HG02870 (cell line): ENCODE measurements at regions not wholly inside any gene's neighbourhood (a gene's known extent, or its start where the extent isn't known, plus 50 kb on each side); places are given as distances from the start of the nearest gene placed in this dataset.

ENCODE experiments used
- ATAC-seq: cut with Tn5 transposase; IDR thresholded peaks from one replicate; pipeline ENCODE4 v1.9.1; 2021; ENCODE audit warnings: mild to moderate bottlenecking, moderate library complexity; ENCODE audit not compliant: unreplicated experiment

DNA sequence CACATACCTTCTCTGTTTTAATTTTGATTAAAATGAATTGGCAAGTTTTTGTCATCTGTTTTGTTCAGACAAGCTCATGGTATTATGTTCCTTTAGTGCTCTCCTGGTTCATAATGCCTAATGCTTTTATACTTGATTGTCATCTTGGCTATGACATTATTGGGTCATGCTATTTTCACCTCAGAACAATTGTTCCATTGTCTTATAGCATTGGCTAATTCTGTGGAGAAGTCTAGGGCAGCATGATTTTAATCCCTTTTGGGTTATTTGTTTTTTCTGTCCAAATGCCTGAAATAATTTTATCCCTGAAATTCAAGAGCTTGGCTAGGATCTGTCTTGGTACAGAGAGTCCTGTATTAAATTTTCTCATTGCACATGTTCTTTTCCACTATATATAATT lies 83.8 kb upstream of the CCDC85A start:
- ATAC-seq = no peak

DNA sequence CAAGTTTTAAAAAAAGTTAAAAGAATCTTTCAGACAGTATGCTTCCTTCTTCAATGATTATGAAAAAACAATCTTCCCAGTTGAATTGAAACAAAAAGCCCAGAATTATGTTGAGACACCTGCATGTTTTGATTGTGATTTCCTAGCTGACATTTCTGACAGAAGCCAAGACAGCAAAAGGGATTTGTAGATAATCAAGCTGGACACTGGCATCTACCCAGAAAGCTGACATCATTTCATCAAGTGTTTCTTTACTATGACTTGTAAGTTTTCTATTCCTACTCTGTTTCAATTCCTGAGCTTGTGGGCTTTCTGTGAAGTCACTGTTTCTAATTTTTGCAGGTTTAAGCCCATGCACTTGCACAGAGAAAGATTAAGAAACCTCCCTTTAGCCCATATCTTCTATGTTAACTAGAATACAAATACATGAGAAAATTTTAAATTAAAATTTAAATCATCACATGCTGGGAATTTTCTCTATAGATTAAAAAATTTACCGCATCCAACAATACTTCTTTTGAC lies 82.9 kb upstream of the CCDC85A start:
- ATAC-seq = no peak

DNA sequence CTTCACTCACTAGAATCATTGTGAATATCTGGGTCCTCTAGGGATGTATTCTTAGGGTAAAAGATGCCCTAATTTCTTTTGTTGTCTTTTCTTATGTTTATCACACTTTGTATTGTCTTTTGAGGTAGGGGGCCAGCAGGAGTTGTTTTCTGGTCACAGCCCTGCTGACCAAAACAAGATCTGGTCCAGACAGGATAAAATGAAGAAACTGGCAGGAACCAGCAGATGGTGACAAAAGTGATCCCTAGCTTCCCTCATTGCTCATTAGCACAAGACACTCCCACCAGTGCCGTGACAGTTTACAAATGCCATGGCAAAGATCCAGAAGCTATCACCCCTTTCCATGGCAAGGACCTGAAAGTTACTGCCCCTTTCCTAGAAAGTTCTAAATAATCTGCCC lies 81.7 kb upstream of the CCDC85A start:
- ATAC-seq = no peak

DNA sequence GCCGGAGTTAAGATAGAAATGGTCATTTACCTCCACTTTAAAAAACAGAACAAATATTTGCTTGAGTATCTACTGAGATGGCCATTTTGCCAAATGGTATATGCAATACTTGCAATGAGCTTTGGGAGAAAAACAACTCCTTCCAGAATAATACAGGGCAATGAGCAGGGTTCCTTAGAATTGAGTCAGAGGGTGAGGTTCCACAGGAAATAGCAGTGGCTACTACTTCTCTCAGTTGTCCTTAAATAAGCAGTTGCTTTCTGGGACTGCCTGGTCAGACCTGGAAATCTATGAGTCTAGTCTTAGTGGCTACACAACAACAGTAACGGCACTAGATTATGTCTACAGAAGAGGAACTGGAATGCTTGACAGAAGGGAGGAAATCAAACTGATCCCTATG lies 80.9 kb upstream of the CCDC85A start:
- ATAC-seq = no peak

DNA sequence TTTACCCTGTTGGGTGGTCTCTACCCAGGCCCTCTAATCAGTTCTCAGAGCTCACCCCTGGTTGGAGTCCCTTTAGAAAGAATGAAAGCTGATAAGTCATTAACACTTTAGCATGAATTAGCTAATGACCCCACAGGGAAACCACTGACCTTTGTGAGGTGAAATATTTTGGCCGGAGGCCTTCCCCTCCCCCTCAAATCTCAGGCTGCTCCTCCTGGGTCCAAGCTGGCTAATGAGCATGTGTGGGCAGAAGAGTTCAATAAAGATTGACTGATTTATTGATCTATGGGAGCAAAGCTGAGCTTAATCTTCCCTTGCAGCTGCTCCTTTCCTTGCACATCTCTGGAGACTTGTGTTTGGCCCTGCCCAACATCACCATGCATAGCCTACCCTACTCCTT lies 78.8 kb upstream of the CCDC85A start:
- ATAC-seq = no peak

DNA sequence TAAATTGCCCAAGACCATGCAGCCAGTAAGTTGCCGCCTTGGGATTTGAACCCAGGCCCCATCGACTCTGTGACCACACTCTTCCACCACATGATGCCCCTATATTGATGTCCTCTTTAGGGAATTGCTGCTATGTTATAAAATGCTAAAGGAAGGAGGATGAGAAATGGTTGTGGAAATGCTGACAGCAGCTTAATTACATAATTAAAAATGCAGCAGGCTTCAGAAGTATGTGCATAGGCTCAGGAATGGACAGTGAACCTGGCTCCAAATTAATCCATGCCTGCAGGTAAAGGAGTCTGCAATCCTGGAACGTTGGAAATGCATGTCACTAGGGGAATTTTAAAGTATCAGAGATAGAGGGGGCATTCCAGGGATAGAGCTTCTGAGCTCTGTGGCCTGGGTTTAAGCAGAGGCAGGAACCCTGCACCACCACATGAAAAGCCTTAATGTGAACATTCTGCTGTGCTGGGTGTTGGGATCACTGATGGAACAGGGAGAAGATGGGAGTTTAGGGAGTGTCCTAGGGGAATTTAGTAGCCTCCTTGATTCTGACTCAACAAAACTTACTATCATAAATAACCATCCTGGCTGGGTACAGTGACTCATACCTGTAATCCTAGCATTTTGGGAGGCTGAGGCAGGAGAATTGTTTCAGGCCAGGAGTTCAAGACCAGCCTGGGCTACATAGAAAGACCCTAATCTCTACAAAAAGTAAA lies 76.1 kb upstream of the CCDC85A start:
- ATAC-seq = no peak

DNA sequence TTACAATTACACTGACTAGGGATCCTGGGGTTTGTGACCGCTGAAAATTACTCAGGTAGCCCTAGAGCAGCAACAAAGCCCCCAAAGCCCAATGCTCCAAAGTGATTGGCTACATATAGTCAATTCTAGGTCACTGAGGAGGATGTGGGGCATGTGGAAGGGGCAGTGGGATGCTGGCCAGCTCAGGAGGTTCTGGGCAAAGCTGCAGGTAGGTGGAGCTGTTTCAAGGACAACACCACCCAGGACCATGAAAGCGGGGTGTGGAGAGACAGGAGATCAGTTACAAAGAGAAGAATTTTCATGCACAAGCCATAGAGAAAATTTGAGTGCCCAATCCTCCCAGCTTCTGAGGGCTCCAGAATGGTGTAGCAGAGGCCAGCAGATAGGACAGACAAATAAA lies 75.0 kb upstream of the CCDC85A start:
- ATAC-seq = no peak

DNA sequence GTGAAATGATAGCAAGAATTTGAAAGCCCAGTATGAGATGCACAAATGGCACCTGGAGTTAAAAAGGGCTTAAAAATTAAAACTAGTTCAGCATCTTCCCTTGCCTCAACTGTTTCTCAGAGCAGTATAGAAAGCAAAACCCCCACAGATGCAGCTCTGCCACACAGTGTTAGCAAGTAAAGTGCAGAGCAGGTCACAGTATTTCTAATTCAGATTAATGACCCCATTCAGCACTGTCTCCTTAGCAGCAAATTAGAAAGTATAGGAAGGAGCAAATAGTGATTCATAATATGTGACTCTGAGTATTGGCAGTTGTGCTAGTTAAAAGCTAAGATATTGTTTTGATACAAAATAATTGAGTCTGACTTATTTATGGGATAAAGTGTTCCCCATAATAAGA lies 73.8 kb upstream of the CCDC85A start:
- ATAC-seq = no peak

DNA sequence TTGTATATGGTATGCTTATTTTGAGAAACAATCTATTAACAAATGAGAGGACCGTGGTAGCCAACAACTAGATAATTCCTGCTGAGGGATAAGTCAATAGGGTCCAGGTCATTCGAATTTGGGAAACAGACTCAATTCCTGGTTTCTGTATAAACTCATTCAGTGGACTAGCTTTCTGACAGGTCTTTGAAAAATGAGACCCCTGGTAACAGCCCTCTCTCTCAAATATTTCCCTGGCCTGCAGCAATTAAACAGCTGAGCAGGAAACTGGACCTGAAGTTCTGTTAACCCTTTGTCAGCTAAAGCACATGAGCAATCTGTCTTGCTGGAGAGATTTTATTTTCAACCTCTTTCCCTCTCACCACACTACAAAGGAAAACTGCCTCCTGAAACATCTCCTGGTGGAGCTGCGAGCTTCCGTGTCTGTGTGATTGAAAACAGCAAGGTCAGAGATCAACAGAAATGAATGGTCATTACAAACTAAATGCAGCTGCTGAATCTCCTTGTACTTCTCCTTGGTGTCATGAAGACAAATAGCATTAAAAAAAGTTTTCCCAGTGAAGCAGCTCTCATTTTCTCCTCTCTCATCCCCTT lies 70.3 kb upstream of the CCDC85A start:
- ATAC-seq = no peak

DNA sequence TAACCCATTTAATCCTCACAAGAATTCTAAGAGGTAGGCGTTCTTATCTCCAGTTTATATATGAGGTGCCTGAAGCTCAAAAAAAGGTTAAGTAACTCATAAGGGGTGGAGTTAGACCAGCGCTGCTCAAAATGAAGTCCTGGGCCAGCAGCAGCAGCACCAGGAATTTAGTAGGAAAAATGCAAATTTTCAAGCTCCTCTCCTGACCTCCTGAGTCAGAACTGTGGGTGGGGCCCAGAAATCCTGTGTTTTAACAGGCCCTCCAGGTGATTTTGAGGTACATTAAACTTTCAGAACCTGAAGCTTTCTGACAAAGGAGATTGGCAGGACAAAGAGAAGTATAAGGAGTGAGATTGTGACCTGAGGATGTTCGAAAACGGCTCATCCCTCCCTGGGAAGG lies 66.0 kb upstream of the CCDC85A start:
- ATAC-seq = no peak

DNA sequence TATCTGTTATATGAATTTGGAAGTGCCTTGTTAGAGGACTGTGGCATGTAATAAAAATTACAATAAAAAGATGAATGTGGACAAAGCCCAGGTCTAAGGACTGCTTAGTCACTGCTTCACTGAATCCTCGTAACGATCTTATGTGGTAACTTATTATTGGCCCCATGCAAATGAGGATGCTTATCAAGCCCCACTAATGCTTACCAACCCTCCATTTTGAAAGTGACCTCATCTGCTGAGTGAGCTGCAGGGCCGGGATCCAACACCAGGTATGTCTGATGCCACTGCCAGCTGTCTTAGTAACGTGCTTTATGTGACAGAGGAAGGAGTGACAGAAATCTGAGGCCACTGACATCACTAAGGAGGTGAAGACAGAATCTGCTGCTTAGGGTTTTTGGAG lies 65.3 kb upstream of the CCDC85A start:
- ATAC-seq = no peak

DNA sequence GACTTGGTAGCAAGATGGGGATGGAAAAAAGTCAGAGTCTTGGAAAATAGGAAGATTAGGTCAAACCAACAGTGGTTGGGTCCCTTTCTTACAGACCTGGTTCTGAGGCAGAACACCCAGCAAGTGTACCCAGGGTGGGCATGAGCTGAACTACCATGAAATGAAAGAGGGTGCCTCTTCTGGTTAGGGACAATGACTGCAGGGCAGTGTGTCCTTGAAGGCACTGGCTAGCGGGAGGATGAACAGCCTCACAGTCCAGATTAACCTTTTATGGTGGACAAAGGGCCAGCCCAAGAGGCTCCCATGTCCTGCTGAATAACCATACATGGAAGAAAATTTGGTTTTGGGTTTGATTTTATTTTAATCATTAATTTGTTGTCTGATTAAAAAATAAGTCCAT lies 61.8 kb upstream of the CCDC85A start:
- no peak for ATAC-seq

DNA sequence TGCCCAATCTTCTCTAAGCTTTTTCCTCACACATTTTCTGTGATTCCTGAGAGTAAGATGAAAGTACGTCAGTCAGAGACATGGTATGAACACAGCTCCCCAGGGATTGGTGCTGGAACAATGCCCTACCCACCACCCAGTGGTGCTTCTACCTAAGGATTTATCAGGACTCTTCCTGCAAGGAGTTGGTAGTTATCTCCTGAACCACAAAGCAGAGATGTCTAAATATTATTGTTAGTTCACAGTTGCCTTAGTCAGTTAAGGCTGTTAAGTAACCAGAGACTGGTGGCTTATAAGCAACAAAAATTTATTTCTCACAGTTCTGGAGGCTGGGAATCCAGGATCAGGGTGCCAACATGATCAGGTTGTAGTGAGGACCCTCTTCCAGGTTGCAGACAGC lies 60.3 kb upstream of the CCDC85A start:
- ATAC-seq = no peak

DNA sequence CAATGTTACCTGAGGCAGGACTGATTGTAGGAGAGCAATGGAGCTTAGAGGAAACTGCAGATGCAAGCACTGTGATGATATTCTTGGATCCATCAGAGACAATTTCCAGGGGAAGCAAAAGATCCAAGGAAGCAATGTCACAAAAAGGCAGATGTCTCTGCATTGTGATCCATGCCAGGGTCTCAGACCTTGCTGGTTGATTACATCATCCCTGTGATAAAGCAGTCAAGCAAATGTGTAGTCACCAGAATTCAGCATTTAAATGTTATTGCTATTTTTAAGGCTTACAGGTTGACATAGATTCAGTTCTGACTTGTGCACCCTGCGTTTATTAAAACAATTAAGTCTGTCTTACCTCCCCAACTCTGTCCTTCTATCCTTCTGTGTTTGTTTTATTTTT lies 56.8 kb upstream of the CCDC85A start:
- no peak for ATAC-seq

DNA sequence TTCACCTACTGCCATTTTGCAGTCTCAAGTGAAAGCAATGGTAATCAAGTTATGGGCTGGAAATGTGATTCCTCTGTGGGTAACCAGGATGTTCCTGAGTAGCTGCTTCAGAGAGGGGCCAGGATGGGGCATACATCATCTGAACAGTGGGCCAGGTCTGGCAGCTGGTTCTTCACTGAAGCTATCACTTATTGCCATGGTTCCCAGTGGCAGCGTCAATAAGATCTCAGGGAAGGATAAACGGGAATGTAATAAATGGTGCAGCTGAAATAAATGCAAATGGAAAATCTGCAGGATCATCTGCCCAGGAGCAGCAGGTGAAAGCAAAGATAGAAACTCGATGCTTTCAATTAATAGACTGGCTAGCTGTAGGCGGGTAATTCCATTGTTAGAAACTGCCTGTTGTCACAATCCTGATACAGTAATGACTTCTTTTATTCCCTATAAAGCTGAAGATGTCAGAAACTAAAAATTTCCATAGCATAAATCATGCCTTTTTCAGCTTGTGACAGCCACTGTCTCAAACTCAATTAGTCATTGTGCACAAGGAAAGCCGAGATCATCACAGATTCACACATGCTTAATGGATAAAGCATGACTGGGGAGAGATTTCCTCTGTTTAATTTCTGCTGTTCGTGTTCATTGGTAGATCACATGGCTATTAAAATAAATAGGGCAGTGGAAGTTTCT lies 56.2 kb upstream of the CCDC85A start:
- no peak for ATAC-seq

DNA sequence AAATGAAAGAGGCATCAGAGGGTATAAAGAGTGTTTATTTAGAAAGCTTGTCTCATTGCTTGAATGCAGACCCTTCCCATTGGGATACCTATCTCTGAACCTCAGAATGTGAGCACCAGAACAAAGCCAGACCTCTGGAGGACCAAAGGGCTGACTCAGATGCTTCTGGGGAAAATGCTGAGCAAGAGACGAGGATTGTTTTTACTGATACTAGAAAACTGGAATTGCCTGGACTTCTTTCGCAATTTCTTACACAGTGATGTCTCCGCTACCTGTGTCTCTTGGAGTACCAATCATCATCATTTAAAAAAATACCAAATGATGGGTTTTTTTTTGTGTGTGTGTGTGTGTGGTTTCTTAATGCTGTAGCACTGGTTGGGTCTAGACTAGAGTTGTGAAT lies 55.6 kb upstream of the CCDC85A start:
- no peak for ATAC-seq

DNA sequence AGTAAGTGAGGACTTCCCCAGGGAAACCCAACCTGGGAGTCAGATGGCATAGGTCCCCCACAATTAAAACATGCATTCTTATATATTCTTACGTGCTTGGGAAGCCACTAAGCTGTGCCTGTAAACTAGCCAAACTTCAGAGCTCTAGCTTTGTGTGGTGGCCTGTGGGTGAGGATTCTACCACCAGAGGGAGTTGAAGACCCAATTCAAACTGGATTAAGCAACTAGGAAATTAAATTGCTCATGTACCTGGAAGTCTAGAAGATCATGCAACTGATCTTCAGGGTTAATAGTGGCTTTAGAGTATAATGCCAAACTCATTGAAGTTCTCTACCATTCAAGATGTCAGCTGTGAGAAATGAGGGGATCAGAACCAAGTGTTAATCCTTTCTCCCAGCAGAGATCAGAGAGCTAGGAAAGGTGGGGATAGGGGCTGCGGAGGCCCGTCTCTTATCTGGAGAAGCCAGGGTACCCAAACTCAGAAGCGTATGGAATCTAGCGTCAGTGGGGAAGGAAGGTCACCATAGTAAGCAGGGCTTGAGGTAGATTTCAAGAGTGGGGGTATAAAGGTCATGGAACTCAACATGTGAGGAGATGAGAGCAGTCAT lies 53.2 kb upstream of the CCDC85A start:
- ATAC-seq = no peak

DNA sequence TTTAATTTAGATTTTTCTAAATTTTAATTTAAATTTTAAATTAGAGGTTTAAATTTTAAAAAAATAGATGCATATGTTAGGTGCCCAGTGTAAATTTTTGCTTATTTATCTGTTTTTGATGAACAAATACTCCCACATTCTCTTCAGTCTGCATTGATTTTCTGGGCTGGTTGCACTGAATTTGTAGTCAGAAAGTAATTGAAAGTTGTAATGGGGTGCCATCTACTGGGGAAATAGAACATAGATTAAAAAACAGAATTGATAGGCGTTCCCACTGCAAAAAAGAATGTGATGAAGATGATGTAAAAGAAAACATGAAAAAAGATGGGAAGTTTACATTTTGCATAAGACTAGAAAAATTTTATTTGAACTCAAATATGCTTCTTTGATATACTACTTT lies 51.7 kb upstream of the CCDC85A start:
- ATAC-seq = no peak

DNA sequence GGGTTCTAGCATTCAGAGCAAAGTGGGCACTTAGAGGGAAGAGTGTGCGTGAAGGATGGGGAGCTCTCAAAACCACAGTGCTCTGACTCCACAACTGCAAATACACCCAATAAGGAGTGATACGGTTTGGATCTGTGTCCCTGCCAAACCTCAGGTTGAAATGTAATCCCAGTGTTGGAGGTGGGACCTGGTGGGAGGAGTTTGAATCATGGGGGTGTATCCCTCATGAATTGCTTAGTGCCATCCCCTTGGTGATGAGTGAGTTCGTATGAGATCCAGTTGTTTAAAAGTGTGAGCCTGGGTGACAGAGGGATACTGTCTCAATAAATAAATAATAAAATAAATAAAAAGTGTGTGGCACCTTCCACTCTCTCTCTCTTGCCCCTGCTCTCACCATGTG lies 50.3 kb upstream of the CCDC85A start:
- ATAC-seq = no peak

DNA sequence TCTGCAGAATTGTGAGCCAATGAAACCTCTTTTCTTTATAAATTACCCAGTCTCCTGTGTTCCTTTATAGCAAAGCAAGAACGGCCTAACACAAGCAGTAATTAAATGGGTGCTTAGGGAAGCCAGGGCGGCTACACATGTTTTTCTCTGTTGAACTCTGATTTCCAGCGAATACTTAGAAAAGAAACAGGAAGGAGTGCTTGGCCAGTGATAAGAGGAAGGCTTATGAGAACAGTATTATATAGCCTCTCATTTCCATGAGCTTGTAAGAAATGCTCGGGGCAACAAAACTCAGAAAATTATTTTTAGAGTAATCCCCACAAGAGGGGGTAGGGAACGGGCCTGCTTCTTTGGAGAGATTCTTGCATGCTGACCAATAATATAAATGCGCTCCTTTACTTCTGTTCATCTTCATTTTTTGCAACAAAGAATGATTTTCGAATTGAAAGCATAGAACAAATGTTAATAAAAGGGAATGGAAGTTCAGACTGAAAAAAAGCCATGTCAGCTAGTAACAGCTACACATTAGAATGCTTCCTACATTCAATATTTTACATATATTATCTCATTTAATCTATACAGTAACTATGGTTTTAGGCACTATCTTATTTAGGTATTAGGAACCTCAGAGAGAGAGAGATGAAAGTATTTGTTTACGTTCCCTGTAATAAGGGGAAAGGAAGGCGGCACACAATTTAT lies 49.7 kb upstream of the CCDC85A start:
- ATAC-seq = no peak
